Activated T-cell treated with anti-CD3 and anti-CD28 coated beads for 1 hour (primary cell): ENCODE measurements at regions not wholly inside any gene's neighbourhood (a gene's known extent, or its start where the extent isn't known, plus 50 kb on each side); places are given as distances from the start of the nearest gene placed in this dataset.
"Not testable (repeated sequence)": the region's sequence is repeated elsewhere in the genome, so short reads cannot be mapped to it uniquely, and the experiment has no call there.

ENCODE experiments used
- DNase-seq: peaks from one replicate; pipeline ENCODE4 v3.0.0-alpha.2; 2020; ENCODE audit warnings: low read depth

- DNase-seq: no peak
Measured at GRCh38 chr18:1488394-1488793, 583.7 kb downstream of the ADCYAP1 start.

- DNase-seq: no peak
Measured at GRCh38 chr18:1488957-1489356, 584.3 kb downstream of the ADCYAP1 start.

- no peak for DNase-seq
Measured at GRCh38 chr18:1495387-1495786, 590.7 kb downstream of the ADCYAP1 start.

- DNase-seq: no peak
Measured at GRCh38 chr18:1496096-1496495, 591.4 kb downstream of the ADCYAP1 start.

- DNase-seq: no peak
Measured at GRCh38 chr18:1498216-1498615, 593.5 kb downstream of the ADCYAP1 start.

- DNase-seq: no peak
Measured at GRCh38 chr18:1499265-1499664, 594.6 kb downstream of the ADCYAP1 start.

- DNase-seq: no peak
Measured at GRCh38 chr18:1503847-1504246, 599.2 kb downstream of the ADCYAP1 start.

- no peak for DNase-seq
Measured at GRCh38 chr18:1505856-1506255, 601.2 kb downstream of the ADCYAP1 start.

GRCh38 chr18:1510542-1511179 is 606.0 kb downstream of the ADCYAP1 start:
- no peak for DNase-seq

- no peak for DNase-seq
Measured at GRCh38 chr18:1511619-1512311, 607.1 kb downstream of the ADCYAP1 start.

- DNase-seq: no peak
Measured at GRCh38 chr18:1513519-1513918, 608.8 kb downstream of the ADCYAP1 start.

GRCh38 chr18:1521588-1522248 is 617.0 kb downstream of the ADCYAP1 start:
- DNase-seq: not testable (repeated sequence)

- no peak for DNase-seq
Measured at GRCh38 chr18:1522249-1522615, 617.6 kb downstream of the ADCYAP1 start.

GRCh38 chr18:1526991-1527390 is 622.3 kb downstream of the ADCYAP1 start:
- no peak for DNase-seq

- no peak for DNase-seq
Measured at GRCh38 chr18:1527805-1528204, 623.1 kb downstream of the ADCYAP1 start.

GRCh38 chr18:1528447-1528846 is 623.8 kb downstream of the ADCYAP1 start:
- DNase-seq: no peak

- no peak for DNase-seq
Measured at GRCh38 chr18:1528964-1529509, 624.4 kb downstream of the ADCYAP1 start.

GRCh38 chr18:1530650-1531049 is 626.0 kb downstream of the ADCYAP1 start:
- DNase-seq: no peak

- DNase-seq: no peak
Measured at GRCh38 chr18:1539276-1539675, 634.6 kb downstream of the ADCYAP1 start.

GRCh38 chr18:1541478-1541877 is 636.8 kb downstream of the ADCYAP1 start:
- DNase-seq: no peak

GRCh38 chr18:1542230-1542774 is 637.6 kb downstream of the ADCYAP1 start:
- DNase-seq: no peak

- DNase-seq: no peak
Measured at GRCh38 chr18:1544016-1544415, 639.3 kb downstream of the ADCYAP1 start.

- not testable (repeated sequence) for DNase-seq
Measured at GRCh38 chr18:1557711-1558110, 653.0 kb downstream of the ADCYAP1 start.
